HEK293T (cell line): ENCODE measurements at regions not wholly inside any gene's neighbourhood (a gene's known extent, or its start where the extent isn't known, plus 50 kb on each side); places are given as distances from the start of the nearest gene placed in this dataset.

Experiments
- CTCF ChIA-PET: fragments of 350-600 bp; formaldehyde crosslinking; extraction: SDS; loops from one replicate; lab custom pipeline; 2021; ENCODE audit warnings: antibody characterized with exemption, inconsistent platforms; lab: Yijun Ruan, JAX
- POLR2A ChIA-PET: fragments of 350-600 bp; formaldehyde crosslinking; extraction: SDS; loops from one replicate; lab custom pipeline; 2020; ENCODE audit warnings: antibody characterized with exemption, inconsistent platforms; lab: Yijun Ruan, JAX
- DNase-seq: peaks from one replicate; pipeline ENCODE4 v3.0.0; 2012; ENCODE audit warnings: mixed read lengths; ENCODE audit errors: extremely low spot score
- ARNT ChIP-seq: fragments of 450-650 bp; IDR thresholded peaks from 2 replicates; pipeline ENCODE4 v1.6.1; 2017; ENCODE audit warnings: mild to moderate bottlenecking
- BHLHE40 ChIP-seq: fragments of 450-650 bp; IDR thresholded peaks from 2 replicates; pipeline ENCODE4 v1.6.1; 2016; ENCODE audit warnings: mild to moderate bottlenecking, moderate library complexity, borderline replicate concordance
- CTBP1 ChIP-seq: fragments of 450-650 bp; IDR thresholded peaks from 2 replicates; pipeline ENCODE4 v1.6.1; 2016; ENCODE audit warnings: borderline replicate concordance
- ELF4 ChIP-seq: fragments of 450-650 bp; IDR thresholded peaks from 2 replicates; pipeline ENCODE4 v1.6.1; 2017; ENCODE audit warnings: antibody characterized with exemption
- FOXA1 ChIP-seq: fragments of 450-650 bp; IDR thresholded peaks from 2 replicates; pipeline ENCODE4 v1.6.1; 2016; ENCODE audit warnings: mild to moderate bottlenecking
- FOXK2 ChIP-seq: fragments of 450-650 bp; IDR thresholded peaks from 2 replicates; pipeline ENCODE4 v1.6.1; 2016; ENCODE audit warnings: mild to moderate bottlenecking
- FOXM1 ChIP-seq: fragments of 450-650 bp; IDR thresholded peaks from 2 replicates; pipeline ENCODE4 v1.6.1; 2017; ENCODE audit warnings: mild to moderate bottlenecking, borderline replicate concordance
- HDGF ChIP-seq: fragments of 450-650 bp; IDR thresholded peaks from 2 replicates; pipeline ENCODE4 v1.6.1; 2017; ENCODE audit warnings: antibody characterized with exemption, borderline replicate concordance
- L3MBTL2 ChIP-seq: fragments of 450-650 bp; conservative IDR thresholded peaks from 2 replicates; pipeline ENCODE4 v1.6.1; 2016; ENCODE audit warnings: mild to moderate bottlenecking
- LEF1 ChIP-seq: fragments of 450-650 bp; IDR thresholded peaks from 2 replicates; pipeline ENCODE4 v1.6.1; 2017; ENCODE audit warnings: mild to moderate bottlenecking, borderline replicate concordance
- NFRKB ChIP-seq: fragments of 450-650 bp; IDR thresholded peaks from 2 replicates; pipeline ENCODE4 v1.6.1; 2016; ENCODE audit warnings: mild to moderate bottlenecking, moderate library complexity
- PKNOX1 ChIP-seq: fragments of 450-650 bp; IDR thresholded peaks from 2 replicates; pipeline ENCODE4 v1.6.1; 2016
- SP1 ChIP-seq: fragments of 450-650 bp; IDR thresholded peaks from 2 replicates; pipeline ENCODE4 v1.6.1; 2017
- SUZ12 ChIP-seq: fragments of 450-650 bp; IDR thresholded peaks from 2 replicates; pipeline ENCODE4 v1.6.1; 2016; ENCODE audit warnings: mild to moderate bottlenecking
- TARDBP ChIP-seq: fragments of 450-650 bp; IDR thresholded peaks from 2 replicates; pipeline ENCODE4 v1.6.1; 2016
- ZNF384 ChIP-seq: fragments of 450-650 bp; IDR thresholded peaks from 2 replicates; pipeline ENCODE4 v1.6.1; 2016

GRCh38 chr4:14364953-14365536 is 637.2 kb upstream of the CPEB2 start:
- POLR2A ChIA-PET: no interaction called here
- DNase-seq: no peak
- TF ChIP-seq ZNF384 (no peak), FOXA1 (no peak), HDGF (no peak), FOXM1 (no peak), PKNOX1 (no peak)
- CTCF ChIA-PET: no interaction called here

DNA sequence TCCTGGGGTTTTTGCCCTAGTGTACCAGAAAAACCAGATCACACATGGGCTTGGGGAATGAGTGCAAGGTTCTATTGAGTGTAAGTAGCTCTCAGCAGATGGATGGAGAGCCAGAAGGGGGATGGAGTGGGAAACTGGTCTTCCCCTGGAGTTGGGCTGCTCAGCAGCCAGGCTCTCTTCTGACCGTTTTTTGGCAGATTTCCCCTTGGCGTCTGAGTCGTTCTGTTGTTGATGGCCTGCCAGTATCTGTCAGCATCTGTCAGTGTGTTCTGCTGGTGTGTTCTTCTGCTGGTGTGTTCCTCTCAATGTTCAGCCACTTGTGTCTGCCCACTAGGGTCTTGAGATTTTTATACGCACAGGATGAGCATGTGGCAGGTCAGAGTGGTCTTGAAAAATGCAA is 633.9 kb upstream of the CPEB2 start:
- no peak for DNase-seq
- TF ChIP-seq HDGF: no peak
- POLR2A ChIA-PET: no interaction called here
- CTCF ChIA-PET: no interaction called here

GRCh38 chr4:14371131-14371530 is 631.1 kb upstream of the CPEB2 start:
- POLR2A ChIA-PET: no interaction called here
- CTCF ChIA-PET: interaction anchor here (0.7 kb wide), 1 partner anchor 61 kb away, joined by 3 read pairs; no protein-coding TSS in a partner anchor
- DNase-seq: no peak

GRCh38 chr4:14375816-14376215 is 626.5 kb upstream of the CPEB2 start:
- ChIA-PET POLR2A (no interaction called here), CTCF (no interaction called here)
- TF ChIP-seq SP1: no peak
- TF ChIP-seq SUZ12: no peak
- TF ChIP-seq FOXA1: no peak
- TF ChIP-seq CTBP1: no peak
- no peak for TF ChIP-seq FOXM1
- no peak for TF ChIP-seq FOXK2
- no peak for TF ChIP-seq NFRKB
- TF ChIP-seq ARNT: no peak
- TF ChIP-seq HDGF: no peak
- TF ChIP-seq ZNF384: no peak
- TF ChIP-seq ELF4: no peak
- no peak for TF ChIP-seq BHLHE40
- no peak for TF ChIP-seq L3MBTL2
- no peak for TF ChIP-seq LEF1
- no peak for TF ChIP-seq PKNOX1
- DNase-seq: no peak

More at GRCh38 chr4:14371131-14371530, 631.1 kb upstream of the CPEB2 start:
- TF ChIP-seq FOXA1 (no peak), FOXK2 (no peak), CTBP1 (no peak), LEF1 (no peak), PKNOX1 (no peak), ELF4 (no peak), FOXM1 (no peak), ZNF384 (no peak), BHLHE40 (no peak), SP1 (no peak), L3MBTL2 (no peak)

DNA sequence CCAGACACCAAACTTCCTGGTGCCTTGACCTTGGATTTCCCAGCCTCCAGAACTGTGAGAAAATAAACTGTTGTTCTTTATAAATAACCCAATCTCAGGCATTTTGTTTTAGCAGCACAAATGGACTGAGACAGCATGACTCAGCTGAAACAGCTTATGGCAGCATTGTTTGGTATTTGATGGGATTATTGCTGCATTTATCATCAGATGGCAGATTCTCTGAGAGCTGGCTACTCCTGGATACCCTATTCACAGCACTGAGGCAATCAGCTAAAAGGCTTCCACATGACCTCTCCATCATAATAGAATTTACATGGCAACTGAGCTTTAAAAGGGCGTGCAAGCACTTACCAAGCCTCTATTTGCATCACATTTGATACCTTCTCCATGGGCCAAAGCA is 623.1 kb upstream of the CPEB2 start:
- DNase-seq: no peak
- CTCF ChIA-PET: no interaction called here
- POLR2A ChIA-PET: no interaction called here
- TF ChIP-seq TARDBP (no peak), SP1 (no peak), SUZ12 (no peak), ELF4 (no peak), BHLHE40 (no peak), FOXM1 (no peak), FOXK2 (no peak), NFRKB (no peak), PKNOX1 (no peak), LEF1 (no peak), ARNT (no peak), L3MBTL2 (no peak)

DNA sequence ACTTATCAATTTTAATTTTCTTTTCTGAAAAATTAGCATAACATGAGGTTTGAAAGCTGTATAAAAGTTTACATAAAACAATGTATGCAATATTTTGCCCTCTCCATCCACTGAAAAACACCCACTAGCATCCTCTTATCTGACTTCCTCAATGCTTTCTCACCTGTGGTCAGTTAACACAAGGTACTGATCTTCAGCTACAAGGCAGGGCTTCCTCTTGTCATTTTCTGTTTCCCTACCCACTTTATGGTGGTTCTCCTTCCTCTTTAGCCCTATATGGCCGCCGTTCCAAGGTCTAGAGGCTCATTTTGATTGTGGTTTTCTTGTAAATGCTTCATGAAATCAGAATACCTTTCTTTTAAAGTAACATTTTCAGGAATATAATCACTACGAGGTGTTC is 618.6 kb upstream of the CPEB2 start:
- CTCF ChIA-PET: no interaction called here
- POLR2A ChIA-PET: no interaction called here
- TF ChIP-seq CTBP1: no peak
- TF ChIP-seq SP1: no peak
- no peak for TF ChIP-seq SUZ12
- no peak for TF ChIP-seq FOXA1
- no peak for TF ChIP-seq TARDBP
- TF ChIP-seq FOXK2: no peak
- TF ChIP-seq PKNOX1: no peak
- no peak for TF ChIP-seq L3MBTL2
- no peak for TF ChIP-seq LEF1
- TF ChIP-seq ZNF384: no peak
- TF ChIP-seq ELF4: no peak
- no peak for TF ChIP-seq BHLHE40
- TF ChIP-seq HDGF: no peak
- TF ChIP-seq NFRKB: no peak
- no peak for TF ChIP-seq ARNT
- no peak for TF ChIP-seq FOXM1
- no peak for DNase-seq
